B cell (primary cell): ENCODE measurements at regions not wholly inside any gene's neighbourhood (a gene's known extent, or its start where the extent isn't known, plus 50 kb on each side); places are given as distances from the start of the nearest gene placed in this dataset.

ENCODE experiments used
- ATAC-seq: fragments of 200-7000 bp; cut with Tn5 transposase; one replicate; pipeline ENCODE4 v1.10.0; 2021; ENCODE audit warnings: low read depth, mild to moderate bottlenecking, moderate number of reproducible peaks, moderate library complexity
- CTCF ChIA-PET: fragments of 350-600 bp; sonication (Branson Sonifier 250); formaldehyde crosslinking; loops from one replicate; lab custom pipeline; 2021; ENCODE audit warnings: antibody characterized with exemption, inconsistent platforms; lab: Charles Lee
- POLR2A ChIA-PET: fragments of 350-600 bp; sonication (Branson Sonifier 250); formaldehyde crosslinking; loops from one replicate; lab custom pipeline; 2021; ENCODE audit warnings: antibody characterized with exemption; lab: Charles Lee
- DNase-seq: peaks from one replicate; pipeline ENCODE4 v3.0.0; 2013
- H2AFZ ChIP-seq: 2 replicates; pipeline ENCODE4 v1.6.1; 2012; ENCODE audit warnings: mild to moderate bottlenecking, low read depth, low read length; ENCODE audit not compliant: insufficient read depth, poor library complexity, severe bottlenecking
- H3K27ac ChIP-seq, 2 donors: 1 replicate in 1 of 2; 2 replicates in 1 of 2; pipeline ENCODE4 v1.5.1; 2012 to 2013; ENCODE audit warnings: low read length in 2 of 2, mild to moderate bottlenecking in 2 of 2, moderate library complexity in 1 of 2
- H3K27me3 ChIP-seq, 4 experiments: fragments of 200-600 bp in 1 of 4; sonication (generic) in 1 of 4; replicated peaks in 1 of 4; 1 replicate in 2 of 4; 2 replicates in 2 of 4; pipeline versions ENCODE4 v1.6.1 to v1.7.0; 2013 to 2016; ENCODE audit warnings: low read length in 3 of 4, mild to moderate bottlenecking in 2 of 4, mixed read lengths in 1 of 4, moderate library complexity in 1 of 4; ENCODE audit not compliant: insufficient read depth in 4 of 4, control insufficient read depth in 3 of 4; ENCODE audit errors: control extremely low read depth in 1 of 4
- H3K36me3 ChIP-seq, 2 experiments: replicated peaks in 1 of 2; 1 replicate in 1 of 2; 2 replicates in 1 of 2; pipeline versions ENCODE4 v1.6.1 to v1.7.1; 2013; ENCODE audit warnings: low read length in 1 of 2; ENCODE audit not compliant: insufficient read depth in 2 of 2, control insufficient read depth in 1 of 2; ENCODE audit errors: control extremely low read depth in 1 of 2, extremely low read depth in 1 of 2
- H3K4me1 ChIP-seq, 2 donors: fragments of 200-600 bp in 1 of 2; sonication (generic) in 1 of 2; 1 replicate in 1 of 2; 2 replicates in 1 of 2; pipeline versions ENCODE4 v1.5.1 to v1.6.1; 2013 to 2017; ENCODE audit warnings: low read length in 2 of 2; ENCODE audit not compliant: control insufficient read depth in 2 of 2, insufficient read depth in 2 of 2
- H3K4me2 ChIP-seq: replicated peaks from 2 replicates; pipeline ENCODE3; 2012; ENCODE audit warnings: mild to moderate bottlenecking, low read depth, low read length; ENCODE audit not compliant: poor library complexity, severe bottlenecking
- H3K4me3 ChIP-seq, 5 experiments: fragments of 200-600 bp in 1 of 5; sonication (generic) in 1 of 5; 1 replicate in 3 of 5; 2 replicates in 2 of 5; pipeline versions ENCODE4 v1.5.1 to v1.7.0; 2011 to 2016; ENCODE audit warnings: low read length in 4 of 5, mild to moderate bottlenecking in 4 of 5, low read depth in 2 of 5, control low read depth in 1 of 5, moderate library complexity in 1 of 5; ENCODE audit not compliant: insufficient read depth in 1 of 5; ENCODE audit errors: control extremely low read depth in 1 of 5, extremely low read depth in 1 of 5
- H3K79me2 ChIP-seq: fragments of 200-600 bp; sonication (generic); one replicate; pipeline ENCODE4 v1.6.0; 2016; ENCODE audit warnings: low read length; ENCODE audit not compliant: control insufficient read depth, insufficient read depth
- H3K9ac ChIP-seq: fragments of 200-600 bp; sonication (generic); 2 replicates; pipeline ENCODE4 v1.6.1; 2017; ENCODE audit warnings: mild to moderate bottlenecking, low read length, moderate library complexity
- H3K9me3 ChIP-seq, 3 donors: one replicate each; pipeline versions ENCODE4 v1.6.1 to v1.7.1; 2013; ENCODE audit warnings: low read length in 2 of 3; ENCODE audit not compliant: control insufficient read depth in 2 of 3, insufficient read depth in 1 of 3; ENCODE audit errors: control extremely low read depth in 1 of 3
- H4K20me1 ChIP-seq: 2 replicates; pipeline ENCODE4 v1.6.0; 2012; ENCODE audit warnings: mild to moderate bottlenecking, low read length; ENCODE audit not compliant: insufficient read depth, control insufficient read depth, poor library complexity, severe bottlenecking
- H3K27ac Mint-ChIP-seq: one replicate; pipeline ENCODE4 v1.8.0; 2021; ENCODE audit warnings: mixed read lengths
- H3K27me3 Mint-ChIP-seq: one replicate; pipeline ENCODE4 v1.8.0; 2021; ENCODE audit warnings: mixed read lengths
- H3K4me1 Mint-ChIP-seq: one replicate; pipeline ENCODE4 v1.8.0; 2021; ENCODE audit warnings: mixed read lengths
- H3K4me3 Mint-ChIP-seq: one replicate; pipeline ENCODE4 v1.8.0; 2021; ENCODE audit warnings: mixed read lengths
- H3K9me3 Mint-ChIP-seq: one replicate; pipeline ENCODE4 v1.8.0; 2022; ENCODE audit warnings: mixed read lengths; ENCODE audit not compliant: insufficient read depth
- CTCF ChIP-seq: fragments of 200-600 bp; IDR thresholded peaks from one replicate; pipeline ENCODE4 v1.8.0; 2022; ENCODE audit warnings: antibody characterized with exemption, mild to moderate bottlenecking
- EZH2 ChIP-seq: IDR thresholded peaks from 2 replicates; pipeline ENCODE4 v1.6.1; 2012; ENCODE audit warnings: borderline replicate concordance, low read depth, mild to moderate bottlenecking, moderate library complexity, low read length; ENCODE audit not compliant: insufficient read depth, poor library complexity, severe bottlenecking
- WGBS: methylation state at CpG from one replicate; pipeline ENCODE4 v1.1.5; 2013; ENCODE audit warnings: missing lambda C conversion rate; ENCODE audit not compliant: insufficient coverage; 5-methylcytosine and 5-hydroxymethylcytosine counted together
- intact Hi-C: fragments of 100-400 bp; cut with micrococcal nuclease; formaldehyde crosslinking; loops from one replicate; pipeline ENCODE4 v1.10.0; 2022

- no peak overlapping the region for H3K4me2 ChIP-seq
- TF ChIP-seq EZH2 (no peak), CTCF (no peak)
- no peak overlapping the region for H3K27ac ChIP-seq
- Mint-ChIP-seq H3K4me3 (no peak overlapping the region), H3K9me3 (no peaks in the 10 kb centered on the region), H3K27ac (no peak overlapping the region), H3K4me1 (peaks cover 59% of the 10 kb centered on the region), H3K27me3 (no peaks in the 10 kb centered on the region)
- no peak for DNase-seq
- ChIA-PET POLR2A (no interaction called here), CTCF (no interaction called here)
- H3K27me3 ChIP-seq = no peaks in the 10 kb centered on the region
- no peaks in the 10 kb centered on the region for H4K20me1 ChIP-seq
- no peaks in the 10 kb centered on the region for H3K9me3 ChIP-seq
- H3K36me3 ChIP-seq = no peaks in the 10 kb centered on the region
- intact Hi-C loops = loop anchor here (5.0 kb wide), 1 partner anchor 301 kb away; no protein-coding TSS in a partner anchor
- H3K9ac ChIP-seq = no peak overlapping the region
- no peaks in the 10 kb centered on the region for H3K79me2 ChIP-seq
- no peak overlapping the region for H2AFZ ChIP-seq
- H3K4me1 ChIP-seq = peaks cover 38 to 54% of the 10 kb centered on the region in 2 donors
- no peak overlapping the region for H3K4me3 ChIP-seq
- 33% methylated on average over 1 of the region's 2 CpGs for WGBS
- ATAC-seq = no peak
These were observed 318.6 kb upstream of the SATB1 start for GRCh38 chr3:18743761-18744160.

- H3K9me3 Mint-ChIP-seq = no peaks in the 10 kb centered on the region
- DNase-seq = peak; percentile 84
- Histone ChIP-seq H2AFZ (peak overlapping the region; percentile 44), H3K4me2 (peak overlapping the region; percentile 69), H3K27ac (peak overlapping the region; percentile 79 to 90), H4K20me1 (no peaks in the 10 kb centered on the region), H3K4me3 (peak overlapping the region; percentile 24 to 41 (median 38)), H3K36me3 (no peaks in the 10 kb centered on the region), H3K9ac (peak overlapping the region; percentile 57), H3K4me1 (peaks cover 27 to 44% of the 10 kb centered on the region in 2 donors), H3K27me3 (no peaks in the 10 kb centered on the region), H3K9me3 (no peaks in the 10 kb centered on the region), H3K79me2 (no peaks in the 10 kb centered on the region)
- CTCF ChIA-PET = interaction anchor here (1.3 kb wide), 1 partner anchor 15 kb away, joined by 3 read pairs; no protein-coding TSS in a partner anchor
- POLR2A ChIA-PET = no interaction called here
- WGBS = 0% methylated on average over 1 of the region's 12 CpGs
- peak overlapping the region; percentile 81 for H3K4me3 Mint-ChIP-seq
- ATAC-seq = peak; percentile 69
- peaks cover 56% of the 10 kb centered on the region for H3K4me1 Mint-ChIP-seq
- peak overlapping the region; percentile 84 for H3K27ac Mint-ChIP-seq
- no peaks in the 10 kb centered on the region for H3K27me3 Mint-ChIP-seq
- intact Hi-C loops = loop anchor here (5.0 kb wide), 1 partner anchor 299 kb away; no protein-coding TSS in a partner anchor
- TF ChIP-seq CTCF (no peak), EZH2 (no peak)
These were observed 315.8 kb upstream of the SATB1 start for GRCh38 chr3:18740631-18741583.
